Activated B cell treated with CpG ODN at 0.5 μM for 24 hours (primary cell): ENCODE measurements at regions not wholly inside any gene's neighbourhood (a gene's known extent, or its start where the extent isn't known, plus 50 kb on each side); places are given as distances from the start of the nearest gene placed in this dataset.

Experiments used
- ATAC-seq: fragments of 200-7000 bp; cut with Tn5 transposase; one replicate; pipeline ENCODE4 v1.10.0; 2021; ENCODE audit warnings: low read depth, mild to moderate bottlenecking, moderate library complexity
- CTCF ChIA-PET: fragments of 350-600 bp; sonication (Branson Sonifier 250); formaldehyde crosslinking; loops from one replicate; lab custom pipeline; 2021; ENCODE audit warnings: antibody characterized with exemption; lab: Charles Lee
- POLR2A ChIA-PET: fragments of 350-600 bp; sonication (Branson Sonifier 250); formaldehyde crosslinking; loops from one replicate; lab custom pipeline; 2021; ENCODE audit warnings: antibody characterized with exemption; lab: Charles Lee
- DNase-seq: peaks from one replicate; pipeline ENCODE4 v3.0.0; 2022
- H3K27ac Mint-ChIP-seq: one replicate; pipeline ENCODE4 v1.8.0; 2020; ENCODE audit warnings: mixed read lengths
- H3K27me3 Mint-ChIP-seq: one replicate; pipeline ENCODE4 v1.8.0; 2021; ENCODE audit warnings: mixed read lengths
- H3K36me3 Mint-ChIP-seq: one replicate; pipeline ENCODE4 v1.8.0; 2021; ENCODE audit warnings: low read depth, mixed read lengths
- H3K4me1 Mint-ChIP-seq: one replicate; pipeline ENCODE4 v1.8.0; 2021; ENCODE audit warnings: mixed read lengths
- H3K4me3 Mint-ChIP-seq: one replicate; pipeline ENCODE4 v1.8.0; 2020; ENCODE audit warnings: mild to moderate bottlenecking, mixed read lengths
- H3K9me3 Mint-ChIP-seq: one replicate; pipeline ENCODE4 v1.8.0; 2020; ENCODE audit warnings: mixed read lengths
- CTCF ChIP-seq: fragments of 200-600 bp; IDR thresholded peaks from one replicate; pipeline ENCODE4 v1.8.0; 2022; ENCODE audit warnings: antibody characterized with exemption, mild to moderate bottlenecking
- intact Hi-C: fragments of 100-400 bp; cut with micrococcal nuclease; formaldehyde crosslinking; loops from one replicate; pipeline ENCODE4 v1.15.1; 2024

- Mint-ChIP-seq H3K4me1 (no peaks in the 10 kb centered on the region), H3K36me3 (no peaks in the 10 kb centered on the region), H3K27me3 (peaks cover 10% of the 10 kb centered on the region), H3K4me3 (no peak overlapping the region), H3K27ac (no peak overlapping the region), H3K9me3 (no peaks in the 10 kb centered on the region)
- ChIA-PET CTCF (interaction anchor here (0.6 kb wide), 1 partner anchor 601 kb away, joined by 3 read pairs; no protein-coding TSS in a partner anchor), POLR2A (no interaction called here)
- no peak for ATAC-seq
- TF ChIP-seq CTCF = no peak
- DNase-seq = no peak
- intact Hi-C loops = no loop called here
These were observed 49.9 kb upstream of the PTPRO start for GRCh38 chr12:15272376-15272775.
